GM21786 (cell line): ENCODE measurements at regions not wholly inside any gene's neighbourhood (a gene's known extent, or its start where the extent isn't known, plus 50 kb on each side); places are given as distances from the start of the nearest gene placed in this dataset.
"Not testable (repeated sequence)": the region's sequence is repeated elsewhere in the genome, so short reads cannot be mapped to it uniquely, and the experiment has no call there.

Experiments used
- ATAC-seq: cut with Tn5 transposase; IDR thresholded peaks from one replicate; pipeline ENCODE4 v1.9.1; 2021; ENCODE audit not compliant: unreplicated experiment

GRCh38 chr4:164177153-164177552, 576.8 kb upstream of the SMIM31 start:
- ATAC-seq: no peak

GRCh38 chr4:164177753-164178152, 576.2 kb upstream of the SMIM31 start:
- no peak for ATAC-seq

- no peak for ATAC-seq
Observed at GRCh38 chr4:164188236-164188635, 565.7 kb upstream of the SMIM31 start.

GRCh38 chr4:164192844-164193243, 561.1 kb upstream of the SMIM31 start:
- no peak for ATAC-seq

GRCh38 chr4:164193676-164194075, 560.3 kb upstream of the SMIM31 start:
- no peak for ATAC-seq

GRCh38 chr4:164197556-164197955, 556.4 kb upstream of the SMIM31 start:
- no peak for ATAC-seq

GRCh38 chr4:164203476-164203875, 550.5 kb upstream of the SMIM31 start:
- no peak for ATAC-seq

- ATAC-seq: no peak
Observed at GRCh38 chr4:164204434-164204833, 549.5 kb upstream of the SMIM31 start.

- ATAC-seq: no peak
Observed at GRCh38 chr4:164207460-164207859, 546.5 kb upstream of the SMIM31 start.

- no peak for ATAC-seq
Observed at GRCh38 chr4:164210377-164210776, 543.6 kb upstream of the SMIM31 start.

GRCh38 chr4:164212134-164212533, 541.8 kb upstream of the SMIM31 start:
- no peak for ATAC-seq

- no peak for ATAC-seq
Observed at GRCh38 chr4:164212714-164213113, 541.2 kb upstream of the SMIM31 start.

- ATAC-seq: no peak
Observed at GRCh38 chr4:164215113-164215741, 538.7 kb upstream of the SMIM31 start.

GRCh38 chr4:164221631-164222030, 532.3 kb upstream of the SMIM31 start:
- no peak for ATAC-seq

GRCh38 chr4:164224871-164225270, 529.1 kb upstream of the SMIM31 start:
- no peak for ATAC-seq

GRCh38 chr4:164229255-164229654, 524.7 kb upstream of the SMIM31 start:
- no peak for ATAC-seq

- no peak for ATAC-seq
Observed at GRCh38 chr4:164239433-164239832, 514.5 kb upstream of the SMIM31 start.

GRCh38 chr4:164239976-164240375, 514.0 kb upstream of the SMIM31 start:
- no peak for ATAC-seq

- no peak for ATAC-seq
Observed at GRCh38 chr4:164251257-164251656, 502.7 kb upstream of the SMIM31 start.

- no peak for ATAC-seq
Observed at GRCh38 chr4:164252286-164252685, 501.6 kb upstream of the SMIM31 start.

GRCh38 chr4:164261831-164262230, 492.1 kb upstream of the SMIM31 start:
- no peak for ATAC-seq

GRCh38 chr4:164262508-164262907, 491.4 kb upstream of the SMIM31 start:
- not testable (repeated sequence) for ATAC-seq

GRCh38 chr4:164277414-164277813, 476.5 kb upstream of the SMIM31 start:
- not testable (repeated sequence) for ATAC-seq
